ENCODE measurements at regions not wholly inside any gene's neighbourhood (a gene's known extent, or its start where the extent isn't known, plus 50 kb on each side); places are given as distances from the start of the nearest gene placed in this dataset.
"Not testable (repeated sequence)": the region's sequence is repeated elsewhere in the genome, so short reads cannot be mapped to it uniquely, and the experiment has no call there.

GRCh38 chr9:15113288-15113687, 193.7 kb downstream of the TTC39B start:
- ATAC-seq, result no peak
- DNase-seq (ENCODE audit: low spot score), result no peak

- ATAC-seq (no peak), DNase-seq (ENCODE audit: low spot score) (no peak)
These were observed 195.9 kb downstream of the TTC39B start for GRCh38 chr9:15111071-15111470.

GRCh38 chr9:15104826-15105420, 194.7 kb upstream of the FREM1 start:
- no peak for DNase-seq (ENCODE audit: low spot score)

GRCh38 chr9:15103290-15103689, 193.1 kb upstream of the FREM1 start:
- DNase-seq (ENCODE audit: low spot score) (no peak), ATAC-seq (no peak)

More at GRCh38 chr9:15104826-15105420, 194.7 kb upstream of the FREM1 start:
- peak; percentile 91 for ATAC-seq

- DNase-seq (ENCODE audit: low spot score) (no peak), ATAC-seq (no peak)
These were observed 190.9 kb upstream of the FREM1 start for GRCh38 chr9:15101095-15101494.

- ATAC-seq, result no peak
- no peak for DNase-seq (ENCODE audit: low spot score)
These were observed 190.3 kb upstream of the FREM1 start for GRCh38 chr9:15100571-15100970.

- DNase-seq (ENCODE audit: low spot score) (no peak), ATAC-seq (no peak)
These were observed 186.7 kb upstream of the FREM1 start for GRCh38 chr9:15096972-15097371.

- ATAC-seq (no peak), DNase-seq (ENCODE audit: low spot score) (no peak)
These were observed 176.6 kb upstream of the FREM1 start for GRCh38 chr9:15086778-15087324.

- ATAC-seq (no peak), DNase-seq (ENCODE audit: low spot score) (no peak)
These were observed 176.0 kb upstream of the FREM1 start for GRCh38 chr9:15086156-15086763.

GRCh38 chr9:15081021-15081753, 171.0 kb upstream of the FREM1 start:
- ATAC-seq (no peak), DNase-seq (ENCODE audit: low spot score) (no peak)

GRCh38 chr9:15080401-15080800, 170.2 kb upstream of the FREM1 start:
- ATAC-seq, result no peak
- DNase-seq (ENCODE audit: low spot score), result no peak

GRCh38 chr9:15079989-15080388, 169.8 kb upstream of the FREM1 start:
- ATAC-seq (no peak), DNase-seq (ENCODE audit: low spot score) (no peak)

GRCh38 chr9:15077946-15078729, 167.9 kb upstream of the FREM1 start:
- DNase-seq (ENCODE audit: low spot score) (no peak), ATAC-seq (no peak)

- no peak for ATAC-seq
- no peak for DNase-seq (ENCODE audit: low spot score)
These were observed 163.4 kb upstream of the FREM1 start for GRCh38 chr9:15073620-15074019.

GRCh38 chr9:15070716-15071115, 160.5 kb upstream of the FREM1 start:
- DNase-seq (ENCODE audit: low spot score) (no peak), ATAC-seq (no peak)

- DNase-seq (ENCODE audit: low spot score), result no peak
- no peak for ATAC-seq
These were observed 158.9 kb upstream of the FREM1 start for GRCh38 chr9:15069106-15069505.

GRCh38 chr9:15068261-15068660, 158.0 kb upstream of the FREM1 start:
- ATAC-seq (no peak), DNase-seq (ENCODE audit: low spot score) (no peak)

GRCh38 chr9:15059003-15059402, 148.8 kb upstream of the FREM1 start:
- ATAC-seq, result no peak

GRCh38 chr9:15058236-15058635, 148.0 kb upstream of the FREM1 start:
- DNase-seq (ENCODE audit: low spot score) (no peak), ATAC-seq (no peak)

More at GRCh38 chr9:15059003-15059402, 148.8 kb upstream of the FREM1 start:
- no peak for DNase-seq (ENCODE audit: low spot score)

GRCh38 chr9:15055284-15055683, 145.1 kb upstream of the FREM1 start:
- not testable (repeated sequence) for DNase-seq (ENCODE audit: low spot score); ATAC-seq

GRCh38 chr9:15048772-15049171, 138.5 kb upstream of the FREM1 start:
- no peak for DNase-seq (ENCODE audit: low spot score)
- ATAC-seq, result no peak

Measured in left lobe of liver (tissue), 2 donors.